Activated naive CD8-positive, alpha-beta T cell treated with anti-CD3 and anti-CD28 coated beads, Interleukin-2, amount 50 U/mL, for 24 hours (primary cell): ENCODE measurements at regions not wholly inside any gene's neighbourhood (a gene's known extent, or its start where the extent isn't known, plus 50 kb on each side); places are given as distances from the start of the nearest gene placed in this dataset.

Experiments
- ATAC-seq: fragments of 150-1000 bp; cut with Tn5 transposase; one replicate; pipeline ENCODE4 v1.10.0; 2021
- DNase-seq: peaks from one replicate; pipeline ENCODE4 v3.0.0; 2021
- H3K27ac Mint-ChIP-seq: one replicate; pipeline ENCODE4 v1.8.0; 2021; ENCODE audit warnings: mild to moderate bottlenecking, mixed read lengths
- H3K27me3 Mint-ChIP-seq: one replicate; pipeline ENCODE4 v1.8.0; 2021; ENCODE audit warnings: mixed read lengths
- H3K36me3 Mint-ChIP-seq: one replicate; pipeline ENCODE4 v1.8.0; 2021; ENCODE audit warnings: low read depth, mixed read lengths
- H3K4me1 Mint-ChIP-seq: one replicate; pipeline ENCODE4 v1.8.0; 2021; ENCODE audit warnings: mixed read lengths
- H3K4me3 Mint-ChIP-seq: one replicate; pipeline ENCODE4 v1.8.0; 2021; ENCODE audit warnings: mild to moderate bottlenecking, moderate library complexity, mixed read lengths
- H3K9me3 Mint-ChIP-seq: one replicate; pipeline ENCODE4 v1.8.0; 2021; ENCODE audit warnings: mixed read lengths

- H3K27me3 Mint-ChIP-seq = peaks cover 33% of the 10 kb centered on the region
- H3K9me3 Mint-ChIP-seq = peaks cover 8% of the 10 kb centered on the region
- no peaks in the 10 kb centered on the region for H3K4me1 Mint-ChIP-seq
- no peak for ATAC-seq
- no peak overlapping the region for H3K27ac Mint-ChIP-seq
- DNase-seq = no peak
- no peak overlapping the region for H3K4me3 Mint-ChIP-seq
- H3K36me3 Mint-ChIP-seq = no peaks in the 10 kb centered on the region
These were observed 129.9 kb upstream of the PITX1 start for GRCh38 chr5:135163964-135164363.

GRCh38 chr5:135163391-135163790 lies 129.4 kb upstream of the PITX1 start:
- H3K27me3 Mint-ChIP-seq = peaks cover 28% of the 10 kb centered on the region

GRCh38 chr5:135162661-135163265 lies 128.7 kb upstream of the PITX1 start:
- Mint-ChIP-seq H3K27me3 (peaks cover 23% of the 10 kb centered on the region), H3K4me3 (no peak overlapping the region), H3K36me3 (no peaks in the 10 kb centered on the region), H3K4me1 (no peaks in the 10 kb centered on the region), H3K9me3 (peaks cover 15% of the 10 kb centered on the region), H3K27ac (no peak overlapping the region)
- ATAC-seq (no peak), DNase-seq (no peak)

More at GRCh38 chr5:135163391-135163790, 129.4 kb upstream of the PITX1 start:
- DNase-seq (no peak), ATAC-seq (no peak)
- no peaks in the 10 kb centered on the region for H3K4me1 Mint-ChIP-seq
- peaks cover 11% of the 10 kb centered on the region for H3K9me3 Mint-ChIP-seq
- H3K36me3 Mint-ChIP-seq = no peaks in the 10 kb centered on the region
- no peak overlapping the region for H3K4me3 Mint-ChIP-seq
- H3K27ac Mint-ChIP-seq = no peak overlapping the region

GRCh38 chr5:135161221-135161620 lies 127.2 kb upstream of the PITX1 start:
- Mint-ChIP-seq H3K4me3 (no peak overlapping the region), H3K9me3 (peaks cover 19% of the 10 kb centered on the region), H3K4me1 (no peaks in the 10 kb centered on the region), H3K27me3 (peaks cover 17% of the 10 kb centered on the region), H3K36me3 (no peaks in the 10 kb centered on the region), H3K27ac (no peak overlapping the region)
- no peak for ATAC-seq
- no peak for DNase-seq

GRCh38 chr5:135160036-135160675 lies 126.1 kb upstream of the PITX1 start:
- no peaks in the 10 kb centered on the region for H3K4me1 Mint-ChIP-seq
- no peak for ATAC-seq
- peaks cover 10% of the 10 kb centered on the region for H3K27me3 Mint-ChIP-seq
- no peak for DNase-seq
- no peak overlapping the region for H3K27ac Mint-ChIP-seq
- H3K4me3 Mint-ChIP-seq = no peak overlapping the region
- no peaks in the 10 kb centered on the region for H3K36me3 Mint-ChIP-seq
- peaks cover 19% of the 10 kb centered on the region for H3K9me3 Mint-ChIP-seq

GRCh38 chr5:135159626-135160025 lies 125.6 kb upstream of the PITX1 start:
- H3K27me3 Mint-ChIP-seq = peaks cover 10% of the 10 kb centered on the region
- no peaks in the 10 kb centered on the region for H3K4me1 Mint-ChIP-seq
- H3K27ac Mint-ChIP-seq = no peak overlapping the region
- ATAC-seq (no peak), DNase-seq (no peak)
- H3K36me3 Mint-ChIP-seq = no peaks in the 10 kb centered on the region
- H3K4me3 Mint-ChIP-seq = no peak overlapping the region
- H3K9me3 Mint-ChIP-seq = peaks cover 19% of the 10 kb centered on the region

- Mint-ChIP-seq H3K36me3 (no peaks in the 10 kb centered on the region), H3K4me3 (no peak overlapping the region), H3K27me3 (peaks cover 7% of the 10 kb centered on the region), H3K4me1 (no peaks in the 10 kb centered on the region), H3K9me3 (peaks cover 19% of the 10 kb centered on the region), H3K27ac (no peak overlapping the region)
- DNase-seq (no peak), ATAC-seq (no peak)
These were observed 125.0 kb upstream of the PITX1 start for GRCh38 chr5:135158982-135159381.

- H3K27ac Mint-ChIP-seq = no peak overlapping the region
- H3K4me3 Mint-ChIP-seq = no peak overlapping the region
- DNase-seq (no peak), ATAC-seq (no peak)
- no peaks in the 10 kb centered on the region for H3K36me3 Mint-ChIP-seq
- H3K4me1 Mint-ChIP-seq = no peaks in the 10 kb centered on the region
- H3K27me3 Mint-ChIP-seq = peaks cover 2% of the 10 kb centered on the region
- H3K9me3 Mint-ChIP-seq = peaks cover 19% of the 10 kb centered on the region
These were observed 124.3 kb upstream of the PITX1 start for GRCh38 chr5:135158314-135158697.

GRCh38 chr5:135157421-135158313 lies 123.6 kb upstream of the PITX1 start:
- Mint-ChIP-seq H3K9me3 (peaks cover 19% of the 10 kb centered on the region), H3K27me3 (peaks cover 2% of the 10 kb centered on the region), H3K36me3 (no peaks in the 10 kb centered on the region), H3K4me3 (no peak overlapping the region), H3K27ac (no peak overlapping the region), H3K4me1 (no peaks in the 10 kb centered on the region)
- DNase-seq (no peak), ATAC-seq (no peak)

GRCh38 chr5:135156715-135157404 lies 122.8 kb upstream of the PITX1 start:
- Mint-ChIP-seq H3K36me3 (no peaks in the 10 kb centered on the region), H3K27me3 (peaks cover 2% of the 10 kb centered on the region), H3K9me3 (peaks cover 19% of the 10 kb centered on the region), H3K27ac (no peak overlapping the region), H3K4me3 (no peak overlapping the region), H3K4me1 (no peaks in the 10 kb centered on the region)
- ATAC-seq (no peak), DNase-seq (no peak)

- Mint-ChIP-seq H3K4me3 (no peak overlapping the region), H3K27ac (no peak overlapping the region), H3K36me3 (no peaks in the 10 kb centered on the region), H3K4me1 (no peaks in the 10 kb centered on the region), H3K27me3 (no peaks in the 10 kb centered on the region), H3K9me3 (peaks cover 19% of the 10 kb centered on the region)
- no peak for DNase-seq
- ATAC-seq = no peak
These were observed 122.3 kb upstream of the PITX1 start for GRCh38 chr5:135156337-135156714.

- ATAC-seq = no peak
- H3K27ac Mint-ChIP-seq = no peak overlapping the region
- H3K9me3 Mint-ChIP-seq = peaks cover 19% of the 10 kb centered on the region
- no peaks in the 10 kb centered on the region for H3K36me3 Mint-ChIP-seq
- H3K27me3 Mint-ChIP-seq = no peaks in the 10 kb centered on the region
- DNase-seq = no peak
- no peak overlapping the region for H3K4me3 Mint-ChIP-seq
- no peaks in the 10 kb centered on the region for H3K4me1 Mint-ChIP-seq
These were observed 121.7 kb upstream of the PITX1 start for GRCh38 chr5:135155616-135156214.

GRCh38 chr5:135154961-135155360 lies 120.9 kb upstream of the PITX1 start:
- Mint-ChIP-seq H3K4me1 (no peaks in the 10 kb centered on the region), H3K4me3 (no peak overlapping the region), H3K36me3 (no peaks in the 10 kb centered on the region), H3K27me3 (no peaks in the 10 kb centered on the region), H3K27ac (no peak overlapping the region), H3K9me3 (peaks cover 19% of the 10 kb centered on the region)
- no peak for ATAC-seq
- no peak for DNase-seq

GRCh38 chr5:135154197-135154596 lies 120.2 kb upstream of the PITX1 start:
- ATAC-seq = no peak

More at GRCh38 chr5:135154197-135154596, 120.2 kb upstream of the PITX1 start:
- DNase-seq = no peak
- Mint-ChIP-seq H3K27me3 (no peaks in the 10 kb centered on the region), H3K4me3 (no peak overlapping the region), H3K27ac (no peak overlapping the region), H3K36me3 (no peaks in the 10 kb centered on the region), H3K9me3 (peaks cover 14% of the 10 kb centered on the region), H3K4me1 (no peaks in the 10 kb centered on the region)
